ENCODE measurements at regions not wholly inside any gene's neighbourhood (a gene's known extent, or its start where the extent isn't known, plus 50 kb on each side); places are given as distances from the start of the nearest gene placed in this dataset.
"Not testable (repeated sequence)": the region's sequence is repeated elsewhere in the genome, so short reads cannot be mapped to it uniquely, and the experiment has no call there.

DNA sequence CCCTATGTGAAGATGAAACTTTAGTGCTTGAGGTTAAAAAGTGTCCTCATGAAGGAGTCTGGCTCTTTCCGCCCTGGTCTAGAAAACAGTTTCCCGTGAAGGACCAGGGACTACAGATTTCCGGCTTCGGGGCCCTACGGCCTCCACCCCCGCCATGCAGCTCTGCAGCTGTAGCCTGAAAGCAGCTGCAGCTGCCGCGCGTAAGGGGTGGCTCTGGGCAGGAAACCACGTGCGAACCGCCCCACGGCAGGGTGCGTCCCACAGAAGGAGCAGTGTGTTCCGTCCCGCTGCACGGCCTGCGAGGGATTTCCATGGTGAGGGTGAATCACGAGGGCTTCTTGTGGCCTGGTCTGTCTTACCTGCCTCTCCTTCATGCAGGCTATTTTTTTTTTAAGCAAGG is 117.0 kb downstream of the ERMARD start:
- no peak for DNase-seq

DNA sequence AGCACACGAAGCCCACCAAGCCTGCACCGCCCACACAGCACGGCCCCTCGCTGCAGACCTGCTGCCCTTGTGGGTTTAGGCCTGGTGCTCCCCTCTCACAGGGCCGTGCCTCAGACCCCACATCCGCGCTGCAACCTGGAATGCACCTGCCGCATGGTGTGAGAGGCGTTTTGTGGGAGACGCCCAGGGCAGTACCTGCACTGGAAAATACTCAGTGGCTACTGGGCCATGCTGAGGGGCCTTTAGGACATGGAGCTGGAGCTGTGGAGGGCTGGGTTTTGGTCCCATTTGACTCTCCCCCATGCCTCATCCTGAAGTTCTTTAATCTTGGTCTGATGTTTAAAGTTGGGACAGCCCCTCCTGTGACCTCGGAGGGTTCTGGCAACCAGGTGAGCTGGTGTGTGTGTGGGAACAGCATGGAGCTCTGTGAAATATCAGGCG is 116.3 kb downstream of the ERMARD start:
- no peak for DNase-seq

DNA sequence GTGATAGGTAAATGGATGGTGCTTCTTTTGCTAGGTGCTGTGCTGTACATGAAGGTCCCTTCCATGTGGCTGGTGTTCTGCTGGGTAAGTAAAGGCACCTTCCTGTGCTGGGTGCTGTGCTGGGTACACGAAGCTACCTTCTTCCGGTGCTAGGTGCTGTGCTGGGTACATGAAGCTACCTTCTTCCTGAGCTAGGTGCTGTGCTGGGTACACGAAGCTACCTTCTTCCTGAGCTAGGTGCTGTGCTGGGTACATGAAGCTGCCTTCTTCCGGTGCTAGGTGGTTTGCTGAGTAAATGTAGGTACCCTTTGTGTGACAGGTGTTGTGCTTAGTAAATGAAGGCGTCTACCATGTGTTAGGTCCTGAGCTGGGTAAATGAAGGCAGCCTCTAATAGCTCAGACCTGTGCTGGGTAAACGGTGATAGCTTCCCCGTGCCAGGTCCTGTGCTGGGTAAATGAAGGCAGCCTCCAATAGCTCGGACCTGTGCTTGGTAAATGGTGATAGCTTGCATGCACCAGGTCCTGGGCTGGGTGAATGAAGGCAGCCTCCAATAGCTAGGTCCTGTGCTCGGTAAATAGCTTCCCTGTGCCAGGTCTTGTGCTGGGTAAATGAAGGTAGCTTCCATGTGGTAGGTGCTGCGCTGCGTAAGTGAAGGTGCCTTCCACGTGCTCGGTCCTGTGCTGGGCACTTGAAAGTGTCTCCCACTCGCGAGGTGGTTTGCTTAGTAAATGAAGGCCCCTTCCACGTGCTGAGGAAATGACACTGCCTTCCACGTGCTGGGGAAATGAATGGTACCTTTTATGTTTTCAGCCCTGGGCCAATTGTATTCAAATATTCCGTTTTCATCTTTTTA is 115.5 kb downstream of the ERMARD start:
- no peak for DNase-seq

DNA sequence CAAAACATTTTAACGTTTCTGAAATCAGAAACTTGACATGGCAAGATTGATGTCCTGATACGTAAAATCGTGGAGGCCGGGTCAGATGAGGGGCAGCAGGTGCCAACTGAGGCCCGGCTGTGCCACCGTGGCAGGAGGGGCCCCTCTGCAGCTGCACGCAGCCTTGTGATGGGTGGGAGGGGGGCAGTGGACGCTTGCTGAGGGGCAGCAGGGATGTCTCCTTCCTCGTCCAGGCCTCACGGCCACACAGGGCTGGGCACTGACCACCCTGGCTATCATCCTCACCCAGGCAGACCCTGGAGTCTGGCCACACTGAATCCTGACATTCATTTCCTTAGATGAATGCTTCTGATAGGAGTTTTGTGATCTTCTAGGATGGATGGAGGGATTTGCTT is 114.7 kb downstream of the ERMARD start:
- no peak for DNase-seq

DNA sequence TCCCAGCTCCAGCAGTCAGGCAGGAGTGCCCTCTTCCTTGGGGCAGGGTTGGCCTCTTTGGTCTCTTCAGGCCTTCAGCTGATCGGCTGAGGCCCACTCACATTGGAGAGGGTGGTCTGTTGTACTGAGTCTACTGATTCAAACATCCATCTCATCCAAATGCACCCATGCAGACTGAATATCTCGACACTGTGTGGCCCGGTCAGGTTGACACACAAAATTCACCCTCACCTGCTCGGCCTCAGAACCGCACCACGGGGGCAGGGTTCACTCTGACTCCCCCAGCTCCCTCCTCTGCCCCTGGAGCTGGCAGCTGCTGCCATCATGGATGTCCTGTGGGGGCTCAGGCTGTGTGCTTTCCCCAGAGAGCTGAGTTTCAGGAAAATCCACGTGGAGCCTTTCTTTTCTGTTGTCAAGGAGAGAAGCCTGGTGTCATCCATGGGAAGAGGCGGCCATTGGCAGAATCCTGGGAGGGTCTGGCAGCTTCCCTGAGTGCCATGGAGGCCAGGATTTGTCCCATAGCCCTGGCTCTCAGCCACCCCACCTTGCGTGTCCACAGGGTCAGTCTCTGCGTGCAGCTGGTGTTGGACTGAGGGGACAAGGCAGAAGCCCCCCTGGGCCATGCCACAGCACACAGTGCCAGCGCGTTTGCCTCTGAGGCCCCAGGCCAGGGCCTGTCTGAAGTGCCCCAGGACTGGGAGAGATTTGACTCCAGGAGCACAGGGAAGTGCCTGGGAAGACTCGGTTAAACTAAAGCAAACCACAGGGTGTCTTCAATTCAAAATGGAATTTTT is 114.1 kb downstream of the ERMARD start:
- DNase-seq: no peak

DNA sequence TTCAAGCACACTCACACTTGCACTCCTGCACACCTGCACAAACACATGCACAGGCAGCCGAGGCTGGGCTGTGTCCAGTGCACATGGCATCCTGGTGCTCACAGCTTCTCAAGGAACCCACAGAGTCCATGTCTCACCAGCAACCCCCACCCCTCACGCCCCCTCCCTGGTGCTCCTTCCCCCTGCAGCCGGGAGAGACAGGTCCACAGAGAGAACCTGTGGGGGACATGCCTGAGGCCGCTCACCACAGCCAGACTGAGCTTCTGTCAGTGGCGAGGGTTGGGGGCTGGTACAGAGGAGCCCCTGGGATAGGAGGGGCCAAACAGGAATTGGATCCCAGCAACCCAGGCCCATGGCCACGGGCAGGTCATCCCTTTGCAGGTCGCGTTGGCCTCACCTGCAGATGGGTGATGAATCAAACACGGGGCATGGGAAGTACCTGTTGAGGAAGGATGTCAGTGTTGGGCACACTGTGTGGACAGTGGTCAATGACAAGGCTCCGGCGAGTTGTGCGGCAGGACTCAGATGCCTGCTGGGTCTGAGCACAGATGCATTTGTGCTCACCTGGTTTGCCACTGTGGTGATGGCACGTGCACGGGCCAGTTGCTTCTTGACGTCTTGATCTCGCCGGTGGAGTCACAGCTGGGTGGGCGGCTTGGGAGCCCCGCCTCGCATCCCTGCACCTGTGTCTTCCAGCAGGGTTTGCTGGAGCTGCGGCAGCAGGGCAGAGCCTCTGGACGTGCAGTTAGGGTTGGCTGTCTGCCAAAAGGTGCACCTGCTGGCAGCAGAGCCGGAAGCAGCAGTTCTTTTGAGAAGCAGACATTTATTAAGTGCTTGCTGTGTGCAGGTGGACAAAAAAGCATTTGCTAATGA is 113.0 kb downstream of the ERMARD start:
- DNase-seq: peak; percentile 70 to 88

DNA sequence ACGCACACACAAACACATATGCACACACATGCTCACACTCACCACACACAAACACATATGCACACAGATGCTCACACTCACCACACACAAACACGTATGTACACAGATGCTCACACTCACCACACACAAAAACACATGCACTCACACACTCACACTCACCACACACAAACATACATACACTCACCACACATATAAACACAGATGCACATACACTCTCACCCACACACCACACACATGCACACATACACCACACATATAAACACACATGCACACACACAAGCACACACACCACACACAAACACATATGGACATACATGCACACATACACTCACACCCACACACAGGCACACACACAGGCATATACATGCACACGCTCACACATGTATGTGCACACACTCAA is 112.3 kb downstream of the ERMARD start:
- no peak for DNase-seq

DNA sequence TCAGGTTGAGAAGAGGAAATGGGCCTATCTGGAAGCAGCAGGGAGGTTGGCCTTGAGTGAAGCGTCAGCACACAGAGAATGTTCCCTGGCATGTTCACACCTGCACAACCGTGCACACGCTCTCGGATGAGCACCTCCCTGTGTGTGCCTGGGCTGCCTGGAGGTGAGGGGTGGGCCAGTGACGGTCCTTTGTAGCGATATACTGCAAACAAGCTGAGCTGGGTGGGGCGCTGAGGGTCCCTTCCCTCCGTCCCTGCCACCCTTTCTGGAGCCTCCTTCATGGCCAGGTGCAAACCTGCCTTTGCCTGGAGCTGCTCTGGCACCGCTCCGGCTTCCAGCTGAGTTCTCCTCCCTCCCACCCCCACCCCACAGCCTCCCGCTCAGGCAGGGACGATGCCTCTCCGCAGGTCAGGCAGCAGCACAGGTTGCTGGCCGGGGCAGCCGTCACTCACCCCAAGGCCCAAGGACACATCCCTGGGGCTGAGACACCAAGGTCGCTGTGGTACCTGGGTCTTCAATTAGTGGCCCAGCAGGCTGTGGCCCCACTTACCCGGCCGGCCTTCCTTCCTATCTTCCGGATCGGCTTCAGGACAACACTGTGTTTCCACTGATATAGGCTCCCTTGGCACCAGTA is 111.6 kb downstream of the ERMARD start:
- peak; percentile 50 to 69 for DNase-seq

DNA sequence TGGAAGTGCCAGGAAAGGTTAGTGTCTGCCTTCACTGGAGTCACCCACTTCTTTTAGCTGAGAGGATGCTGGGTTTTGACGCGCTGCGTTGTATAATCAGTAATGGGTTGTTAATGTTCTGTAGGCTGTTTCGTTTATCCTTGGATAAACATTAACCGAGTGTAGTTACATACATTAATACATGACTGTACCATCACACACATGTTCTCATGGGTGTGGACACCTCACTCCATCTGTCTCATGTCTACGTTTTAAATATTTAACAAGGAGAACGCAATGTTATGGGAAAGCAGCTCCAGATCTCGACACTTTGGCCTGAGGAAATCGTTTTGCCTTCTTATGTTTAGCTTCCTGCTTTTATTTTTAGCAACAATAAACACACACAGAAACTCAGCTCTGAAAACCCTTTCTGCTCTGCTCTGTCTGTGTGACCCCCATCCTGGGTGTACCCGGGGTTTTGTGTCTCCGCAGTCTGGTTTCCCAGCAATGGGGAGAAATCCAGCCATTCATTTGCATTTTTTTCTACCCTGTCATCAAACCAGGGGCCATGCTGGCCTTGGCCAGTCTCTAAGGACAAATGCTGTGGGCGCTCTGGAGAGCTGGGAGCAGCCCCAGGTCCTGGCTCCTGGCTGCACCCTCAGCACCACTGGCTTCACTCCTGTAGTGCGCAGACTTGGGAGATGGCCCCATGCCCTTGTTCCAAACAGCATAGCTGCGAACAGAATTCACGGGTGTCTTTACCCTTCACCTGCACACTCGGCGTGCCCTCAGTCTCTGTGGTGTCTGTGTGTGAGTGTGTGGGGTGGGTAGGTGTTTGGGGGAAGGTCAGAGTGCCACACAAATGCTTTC is 110.8 kb downstream of the ERMARD start:
- no peak for DNase-seq

DNA sequence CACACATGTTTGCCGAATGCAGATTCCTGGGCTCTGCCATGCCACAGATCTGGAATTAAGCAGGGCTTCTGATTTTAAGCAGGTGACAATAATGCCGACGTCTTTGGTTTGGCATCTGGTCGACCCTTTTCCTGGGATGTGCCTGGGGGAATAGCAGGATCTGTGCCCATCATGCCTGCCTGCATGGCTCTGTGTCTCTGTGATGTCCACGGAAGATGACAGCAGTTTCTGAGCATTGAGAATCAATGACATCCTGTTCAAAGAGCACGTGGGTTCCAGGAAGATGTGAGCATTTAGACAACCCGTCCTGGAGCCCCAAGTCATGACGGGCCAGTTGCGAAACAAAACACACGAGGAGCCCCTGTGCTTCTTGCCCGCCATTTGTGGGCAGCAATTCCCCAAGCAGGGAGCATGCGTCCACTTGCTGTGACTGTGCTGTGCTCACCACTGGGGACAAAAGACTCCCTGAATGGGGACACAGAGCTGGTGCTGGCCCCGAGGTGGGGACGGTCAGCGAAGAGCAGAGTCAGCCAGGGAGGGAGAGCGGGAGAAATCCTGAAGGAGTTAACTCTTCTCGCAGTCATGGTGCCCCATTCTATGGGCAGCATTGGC is 110.1 kb downstream of the ERMARD start:
- DNase-seq: no peak

DNA sequence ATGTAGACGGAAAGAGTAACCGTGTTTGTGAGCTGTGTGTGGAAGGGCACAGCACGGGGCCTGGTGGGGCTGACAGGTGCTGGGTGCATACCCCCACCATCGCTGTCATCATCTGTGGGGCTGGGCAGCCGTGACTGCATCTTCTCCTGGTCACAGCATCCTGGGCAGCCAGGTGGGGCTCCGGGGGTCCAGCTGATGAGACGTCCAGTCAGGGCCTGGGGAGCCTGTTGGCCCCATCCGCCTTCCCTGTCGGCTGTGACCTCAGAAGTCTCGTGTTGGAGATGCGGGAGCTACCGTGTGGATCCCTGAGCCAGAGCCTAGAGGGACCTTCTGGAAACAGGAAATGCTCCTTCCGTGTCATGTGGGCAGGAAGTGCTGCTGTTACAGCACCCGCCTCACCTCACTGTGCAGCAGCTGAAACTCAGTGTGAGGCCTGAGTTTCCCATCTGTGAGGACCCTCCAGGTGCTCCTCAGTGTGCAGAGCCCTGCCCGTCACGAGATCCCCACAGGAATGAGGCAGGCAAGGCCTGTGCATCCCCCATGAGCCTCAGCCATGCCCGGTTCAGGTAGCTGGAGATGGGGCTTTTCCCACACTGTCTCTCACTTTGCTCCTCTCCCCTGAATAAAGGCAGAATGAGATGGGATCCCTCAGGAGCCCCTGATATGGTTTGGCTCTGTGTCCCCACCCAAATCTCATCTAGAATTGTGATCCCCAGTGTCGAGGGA is 108.7 kb downstream of the ERMARD start:
- peak in 1 of 2 experiments; percentile 15 for DNase-seq

DNA sequence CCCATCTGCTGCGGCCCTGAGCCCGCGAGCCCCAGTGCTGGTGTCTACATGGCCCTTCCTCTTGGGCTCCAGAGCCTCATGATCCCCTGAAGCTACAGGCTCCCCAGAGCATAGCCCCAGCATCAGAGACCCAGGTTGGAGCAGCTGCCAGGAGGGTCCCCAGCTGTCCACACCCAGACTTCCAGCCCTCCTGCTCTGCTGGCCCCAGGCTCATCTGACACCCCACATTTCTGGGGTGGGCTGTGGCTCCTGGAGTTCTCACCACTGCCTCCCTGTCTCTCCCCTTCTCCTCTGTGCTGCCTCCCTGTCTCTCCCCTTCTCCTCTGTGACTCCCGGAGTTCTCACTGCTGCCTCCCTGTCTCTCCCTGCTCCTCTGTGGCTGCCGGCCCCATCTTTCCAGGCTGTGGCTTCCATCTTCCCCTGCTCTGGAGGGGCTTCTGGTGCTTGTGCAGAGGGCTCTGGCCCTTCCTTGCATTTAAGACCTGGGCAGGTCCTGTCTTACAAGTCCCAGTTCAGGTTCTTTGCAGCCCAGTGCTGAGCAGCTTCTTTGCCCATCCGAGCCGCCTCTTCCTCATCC is 108.1 kb downstream of the ERMARD start:
- DNase-seq: no peak

DNA sequence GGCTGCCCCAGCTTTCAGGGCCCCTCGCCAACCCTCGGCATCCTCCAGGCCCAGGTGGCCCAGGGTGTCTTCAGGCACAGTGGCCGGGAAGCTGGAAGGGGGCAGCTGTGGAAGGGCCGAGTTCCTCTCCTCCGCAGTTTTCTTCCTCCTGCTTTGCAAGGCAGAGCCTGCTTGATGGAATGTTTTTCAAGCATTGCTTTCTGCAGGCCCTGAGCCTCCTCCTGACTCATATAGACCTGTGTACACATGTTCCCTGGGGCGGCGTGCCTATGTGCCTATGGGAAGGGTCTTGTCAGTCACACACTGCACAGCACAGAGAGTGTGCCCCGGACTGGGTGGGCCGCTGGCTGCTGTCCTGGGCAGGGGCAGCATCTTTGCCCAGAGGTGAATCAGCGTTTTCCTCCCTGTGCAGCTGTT is 107.5 kb downstream of the ERMARD start:
- DNase-seq: no peak

DNA sequence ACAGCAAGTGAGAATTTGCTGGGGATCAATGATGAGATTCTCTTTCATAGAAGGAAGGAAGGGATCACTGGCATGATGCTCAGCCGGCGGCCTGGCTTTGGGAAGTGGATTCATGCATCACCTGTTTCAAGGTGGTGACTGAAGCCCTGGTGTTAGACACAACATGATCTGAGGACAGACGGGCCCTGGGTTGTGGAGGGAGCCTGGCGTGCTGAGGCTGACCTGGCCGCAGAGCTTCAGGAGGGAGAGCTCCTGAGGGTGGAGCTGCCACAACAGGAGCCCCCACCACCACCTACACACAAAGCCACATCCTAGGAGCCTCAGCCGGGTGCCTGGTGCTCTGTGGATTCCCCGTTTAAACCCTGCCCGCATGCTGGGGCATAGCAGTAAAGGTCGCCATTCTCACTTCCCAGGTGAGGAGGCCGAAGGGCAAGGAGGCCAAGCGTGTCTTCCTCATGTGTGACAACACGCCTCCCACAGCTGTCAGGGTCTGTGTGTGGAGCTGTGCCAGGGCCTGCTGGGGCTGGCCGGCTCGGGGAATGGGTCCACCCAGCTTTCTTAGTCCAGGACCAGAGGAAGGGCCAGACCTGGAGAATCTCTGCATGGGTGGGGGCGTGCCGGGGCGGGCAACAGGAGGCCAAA is 107.0 kb downstream of the ERMARD start:
- no peak for DNase-seq

DNA sequence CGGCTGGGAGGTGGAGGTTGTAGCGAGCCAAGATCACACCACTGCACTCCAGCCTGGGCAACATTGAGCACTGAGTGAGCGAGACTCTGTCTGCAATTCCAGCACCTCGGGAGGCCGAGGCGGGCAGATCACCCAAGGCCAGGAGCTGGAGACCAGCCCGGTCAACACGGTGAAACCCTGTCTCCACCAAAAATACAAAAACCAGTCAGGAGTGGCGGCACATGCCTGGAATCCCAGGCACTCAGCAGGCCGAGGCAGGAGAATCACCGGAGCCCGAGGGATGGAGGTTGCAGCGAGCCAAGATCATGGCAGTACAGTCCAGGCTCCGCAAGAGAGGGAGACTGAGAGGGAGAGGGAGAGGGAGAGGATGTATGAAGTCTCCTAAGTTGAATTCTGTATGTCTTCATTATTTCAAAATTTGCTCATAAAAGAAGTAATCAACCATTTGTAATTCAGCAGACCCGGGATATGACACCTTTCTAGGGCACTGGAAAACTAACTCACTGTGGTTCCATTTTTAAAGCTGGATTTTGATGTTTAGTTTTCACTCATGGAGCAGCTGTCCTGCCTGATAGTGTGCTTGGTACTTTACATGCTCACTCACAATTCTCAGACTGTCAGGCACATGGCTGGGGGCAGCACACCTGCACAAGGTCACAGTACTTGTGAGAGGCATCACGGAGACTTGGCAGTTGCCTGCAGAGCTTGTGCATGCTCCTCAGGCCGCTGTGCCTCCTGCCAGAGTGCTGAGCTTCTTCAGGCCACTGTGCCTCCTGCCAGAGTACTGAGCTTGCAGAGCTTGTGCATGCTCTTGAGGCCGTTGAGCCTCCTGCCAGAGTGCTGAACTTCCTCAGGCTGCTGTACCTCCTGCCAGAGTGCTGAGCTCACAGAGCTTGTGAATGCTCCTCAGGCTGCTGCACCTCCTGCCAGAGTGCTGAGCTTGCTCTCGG is 106.2 kb downstream of the ERMARD start:
- no peak for DNase-seq

DNA sequence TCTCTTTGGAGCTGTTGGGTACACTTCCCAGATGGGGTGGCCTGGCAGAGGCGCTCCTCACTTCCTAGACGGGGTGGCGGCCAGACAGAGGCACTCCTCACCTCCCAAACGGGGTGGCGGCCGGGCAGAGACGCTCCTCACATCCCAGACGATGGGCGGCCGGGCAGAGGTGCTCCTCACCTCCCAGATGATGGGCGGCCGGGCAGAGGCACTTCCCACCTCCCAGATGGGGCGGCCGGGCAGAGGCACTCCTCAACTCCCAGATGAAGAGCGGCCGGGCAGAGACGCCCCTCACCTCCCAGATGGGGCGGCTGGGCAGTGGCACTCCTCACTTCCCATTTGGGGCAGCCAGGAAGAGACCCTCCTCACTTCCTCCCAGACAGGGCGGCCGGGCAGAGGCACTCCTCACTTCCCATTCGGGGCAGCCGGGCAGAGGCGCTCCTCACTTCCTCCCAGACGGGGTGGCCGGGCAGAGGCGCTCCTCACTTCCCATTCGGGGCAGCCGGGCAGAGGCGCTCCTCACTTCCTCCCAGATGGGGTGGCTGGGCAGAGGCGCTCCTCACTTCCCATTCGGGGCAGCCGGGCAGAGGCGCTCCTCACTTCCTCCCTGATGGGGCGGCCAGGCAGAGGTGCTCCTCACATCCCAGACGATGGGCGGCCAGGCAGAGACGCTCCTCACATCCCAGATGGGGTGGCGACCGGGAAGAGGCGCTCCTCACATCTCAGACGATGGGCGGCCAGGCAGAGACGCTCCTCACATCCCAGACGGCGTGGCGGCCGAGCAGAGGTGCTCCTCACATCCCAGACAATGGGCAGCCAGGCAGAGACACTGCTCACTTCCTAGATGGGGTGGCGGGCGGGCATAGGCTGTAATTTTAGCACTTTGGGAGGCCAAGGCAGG is 105.3 kb downstream of the ERMARD start:
- DNase-seq: not testable (repeated sequence)

DNA sequence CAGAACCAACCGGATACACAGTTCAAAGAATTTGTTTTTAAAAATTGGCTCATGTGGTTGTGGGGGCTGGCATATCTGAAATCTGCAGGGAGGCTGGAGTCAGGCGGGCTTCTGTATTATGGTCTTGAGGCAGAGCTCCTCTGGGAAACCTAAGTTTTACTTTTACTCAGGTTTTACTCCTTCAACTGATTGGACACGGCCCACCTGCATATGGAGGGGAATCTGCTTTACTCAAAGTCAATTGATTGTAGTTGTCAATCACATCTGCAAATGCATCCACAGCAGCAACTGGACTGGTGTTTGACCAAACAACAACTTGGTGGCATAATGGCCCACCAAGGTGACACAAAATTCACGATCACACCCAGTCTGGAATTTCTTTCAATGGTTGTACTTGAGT is 103.4 kb downstream of the ERMARD start:
- DNase-seq: no peak

Measured in NCI-H2081 (cell line).